ENCODE measurements at regions not wholly inside any gene's neighbourhood (a gene's known extent, or its start where the extent isn't known, plus 50 kb on each side); places are given as distances from the start of the nearest gene placed in this dataset.

GRCh38 chr10:47095211-47095610, 184.0 kb downstream of the PTPN20 start:
- no peak overlapping the region for H2AFZ ChIP-seq (ENCODE audit: insufficient read depth, low read depth, low read length, poor library complexity, severe bottlenecking)
- peaks cover 0 to 7% (median 0%) of the 10 kb centered on the region in 3 donors for H3K9me3 ChIP-seq (ENCODE audit: control extremely low read depth in 1 of 3, control insufficient read depth in 2 of 3, insufficient read depth in 1 of 3, low read length in 2 of 3)
- WGBS (ENCODE audit: insufficient coverage): 95% methylated on average over 10 of the region's 12 CpGs
- no peak overlapping the region for H3K27ac Mint-ChIP-seq
- no peak overlapping the region for H3K9ac ChIP-seq (ENCODE audit: low read length)
- H3K4me1 ChIP-seq (ENCODE audit: control insufficient read depth in 2 of 2, insufficient read depth in 2 of 2, low read length in 2 of 2): no peaks in the 10 kb centered on the region
- no peak overlapping the region for H3K4me3 ChIP-seq (ENCODE audit: control extremely low read depth in 1 of 5, extremely low read depth in 1 of 5, insufficient read depth in 1 of 5, low read depth in 2 of 5, low read length in 4 of 5)
- no peaks in the 10 kb centered on the region for H3K36me3 ChIP-seq (replicated peaks in 1 of 2; ENCODE audit: control extremely low read depth in 1 of 2, control insufficient read depth in 1 of 2, extremely low read depth in 1 of 2, insufficient read depth in 2 of 2, low read length in 1 of 2)
- H4K20me1 ChIP-seq (ENCODE audit: control insufficient read depth, insufficient read depth, low read length, poor library complexity, severe bottlenecking): no peaks in the 10 kb centered on the region
- POLR2A ChIA-PET: no interaction called here
- intact Hi-C loops (cut with micrococcal nuclease): no loop called here
- no peaks in the 10 kb centered on the region for H3K4me1 Mint-ChIP-seq
- peaks cover 0 to 7% (median 1%) of the 10 kb centered on the region in 4 experiments for H3K27me3 ChIP-seq (replicated peaks in 1 of 4; ENCODE audit: control extremely low read depth in 1 of 4, control insufficient read depth in 3 of 4, insufficient read depth in 4 of 4, low read length in 3 of 4)
- H3K4me2 ChIP-seq (replicated peaks; ENCODE audit: low read depth, low read length, poor library complexity, severe bottlenecking): no peak overlapping the region
- H3K79me2 ChIP-seq (ENCODE audit: control insufficient read depth, insufficient read depth, low read length): no peaks in the 10 kb centered on the region
- H3K4me3 Mint-ChIP-seq: no peak overlapping the region
- no peaks in the 10 kb centered on the region for H3K9me3 Mint-ChIP-seq (ENCODE audit: insufficient read depth)
- ATAC-seq (ENCODE audit: low read depth) (no peak), DNase-seq (no peak)
- TF ChIP-seq CTCF (IDR thresholded peaks at IDR 0.05): no peak
- no peak for TF ChIP-seq EZH2 (IDR thresholded peaks at IDR 0.05; ENCODE audit: borderline replicate concordance, insufficient read depth, low read depth, low read length, poor library complexity, severe bottlenecking)
- H3K27me3 Mint-ChIP-seq: peaks cover 12% of the 10 kb centered on the region
- no peak overlapping the region for H3K27ac ChIP-seq (ENCODE audit: low read length in 2 of 2)
- CTCF ChIA-PET: interaction anchor here (0.9 kb wide), 1 partner anchor 48 kb away, joined by 3 read pairs; no protein-coding TSS in a partner anchor

DNA sequence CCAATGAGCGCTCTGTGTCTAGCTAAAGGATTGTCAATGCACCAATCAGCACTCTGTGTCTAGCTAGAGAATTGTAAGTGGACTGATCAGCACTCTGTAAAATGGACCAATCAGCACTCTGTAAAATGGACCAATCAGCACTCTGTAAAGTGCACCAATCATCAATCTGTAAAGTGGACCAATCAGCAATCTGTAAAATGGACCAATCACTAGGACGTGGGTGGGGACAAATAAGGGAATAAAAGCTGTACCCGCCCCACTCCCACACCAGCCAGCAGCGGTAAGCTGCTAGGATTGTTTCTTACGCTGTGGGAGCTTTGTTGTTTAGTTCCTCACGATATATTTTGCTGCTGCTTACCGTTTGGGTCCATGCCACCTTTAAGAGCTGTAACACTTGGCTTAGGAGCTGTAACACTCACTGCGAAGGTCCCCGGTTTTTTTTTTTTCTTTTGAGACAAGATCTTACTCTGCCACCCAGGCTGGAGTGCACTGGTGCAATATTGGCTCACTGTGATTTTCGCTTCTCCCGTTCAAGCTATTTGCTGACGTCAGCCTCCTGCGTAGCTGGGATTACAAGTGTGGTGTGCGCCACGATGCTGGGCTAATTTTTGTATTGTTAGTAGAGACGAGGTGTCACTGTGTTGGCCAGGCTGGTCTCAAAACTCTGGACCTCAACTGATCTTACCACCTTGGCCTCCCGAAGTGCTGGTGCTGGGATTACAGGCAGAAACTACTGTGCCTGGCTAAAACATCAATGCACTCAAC, 184.8 kb downstream of the PTPN20 start:
- intact Hi-C loops (cut with micrococcal nuclease): no loop called here
- no peak overlapping the region for H3K4me3 ChIP-seq (ENCODE audit: control extremely low read depth in 1 of 5, extremely low read depth in 1 of 5, insufficient read depth in 1 of 5, low read depth in 2 of 5, low read length in 4 of 5)
- ChIA-PET CTCF (interaction anchor here (0.9 kb wide), 1 partner anchor 49 kb away, joined by 3 read pairs; no protein-coding TSS in a partner anchor), POLR2A (no interaction called here)
- H3K27me3 ChIP-seq (replicated peaks in 1 of 4; ENCODE audit: control extremely low read depth in 1 of 4, control insufficient read depth in 3 of 4, insufficient read depth in 4 of 4, low read length in 3 of 4): peaks cover 0 to 7% (median 1%) of the 10 kb centered on the region in 4 experiments
- Mint-ChIP-seq H3K27me3 (peaks cover 9% of the 10 kb centered on the region), H3K4me1 (no peaks in the 10 kb centered on the region), H3K9me3 (ENCODE audit: insufficient read depth) (no peaks in the 10 kb centered on the region), H3K27ac (no peak overlapping the region), H3K4me3 (no peak overlapping the region)
- no peak overlapping the region for H3K9ac ChIP-seq (ENCODE audit: low read length)
- no peak overlapping the region for H2AFZ ChIP-seq (ENCODE audit: insufficient read depth, low read depth, low read length, poor library complexity, severe bottlenecking)
- DNase-seq: no peak
- no peak overlapping the region for H3K27ac ChIP-seq (ENCODE audit: low read length in 2 of 2)
- ATAC-seq (ENCODE audit: low read depth): no peak
- peaks cover 0 to 7% (median 0%) of the 10 kb centered on the region in 3 donors for H3K9me3 ChIP-seq (ENCODE audit: control extremely low read depth in 1 of 3, control insufficient read depth in 2 of 3, insufficient read depth in 1 of 3, low read length in 2 of 3)
- 99% methylated on average over 15 of the region's 17 CpGs for WGBS (ENCODE audit: insufficient coverage)
- no peaks in the 10 kb centered on the region for H3K79me2 ChIP-seq (ENCODE audit: control insufficient read depth, insufficient read depth, low read length)
- H3K4me2 ChIP-seq (replicated peaks; ENCODE audit: low read depth, low read length, poor library complexity, severe bottlenecking): no peak overlapping the region
- no peaks in the 10 kb centered on the region for H3K4me1 ChIP-seq (ENCODE audit: control insufficient read depth in 2 of 2, insufficient read depth in 2 of 2, low read length in 2 of 2)
- no peak for TF ChIP-seq CTCF (IDR thresholded peaks at IDR 0.05)
- TF ChIP-seq EZH2 (IDR thresholded peaks at IDR 0.05; ENCODE audit: borderline replicate concordance, insufficient read depth, low read depth, low read length, poor library complexity, severe bottlenecking): no peak
- no peaks in the 10 kb centered on the region for H3K36me3 ChIP-seq (replicated peaks in 1 of 2; ENCODE audit: control extremely low read depth in 1 of 2, control insufficient read depth in 1 of 2, extremely low read depth in 1 of 2, insufficient read depth in 2 of 2, low read length in 1 of 2)
- H4K20me1 ChIP-seq (ENCODE audit: control insufficient read depth, insufficient read depth, low read length, poor library complexity, severe bottlenecking): no peaks in the 10 kb centered on the region
